WERI-Rb-1 (cell line): ENCODE measurements at regions not wholly inside any gene's neighbourhood (a gene's known extent, or its start where the extent isn't known, plus 50 kb on each side); places are given as distances from the start of the nearest gene placed in this dataset.
A peak's percentile ranks its signal among the peaks of the same experiment; 100 is the strongest.

Source experiments
- DNase-seq: peaks from one replicate; pipeline ENCODE4 v3.0.0-alpha.2; 2020
- H3K27ac ChIP-seq: fragments of 250-450 bp; sonication (Bioruptor Pico); 2 replicates; pipeline ENCODE4 v1.5.1; 2020; ENCODE audit warnings: mild to moderate bottlenecking, moderate library complexity
- H3K27me3 ChIP-seq: fragments of 250-450 bp; sonication (Bioruptor Pico); 2 replicates; pipeline ENCODE4 v1.5.1; 2021; ENCODE audit warnings: mild to moderate bottlenecking, low read depth, moderate library complexity; ENCODE audit not compliant: insufficient read depth, severe bottlenecking
- H3K36me3 ChIP-seq: fragments of 250-450 bp; sonication (Bioruptor Pico); 2 replicates; pipeline ENCODE4 v1.5.1; 2020; ENCODE audit warnings: mild to moderate bottlenecking, moderate library complexity
- H3K4me3 ChIP-seq: 2 replicates; pipeline ENCODE4 v1.5.1; 2011; ENCODE audit warnings: low read depth, mild to moderate bottlenecking, control low read depth, low read length
- H3K9me3 ChIP-seq: fragments of 250-450 bp; sonication (Bioruptor Pico); 2 replicates; pipeline ENCODE4 v1.5.1; 2021; ENCODE audit warnings: mild to moderate bottlenecking, moderate library complexity; ENCODE audit not compliant: severe bottlenecking
- TF ChIP-seq, protein P1 (sequence below): IDR thresholded peaks from 2 replicates; pipeline ENCODE4 v1.5.1; 2011; ENCODE audit warnings: low read depth, mild to moderate bottlenecking, control low read depth, inconsistent platforms, low read length

GRCh38 chr1:93013145-93014065, 52.1 kb upstream of the DIPK1A start:
- no peak overlapping the region for H3K4me3 ChIP-seq
- H3K27ac ChIP-seq: no peak overlapping the region
- no peaks in the 10 kb centered on the region for H3K27me3 ChIP-seq
- H3K9me3 ChIP-seq: no peaks in the 10 kb centered on the region
- no peaks in the 10 kb centered on the region for H3K36me3 ChIP-seq
- TF ChIP-seq, protein P1, sequence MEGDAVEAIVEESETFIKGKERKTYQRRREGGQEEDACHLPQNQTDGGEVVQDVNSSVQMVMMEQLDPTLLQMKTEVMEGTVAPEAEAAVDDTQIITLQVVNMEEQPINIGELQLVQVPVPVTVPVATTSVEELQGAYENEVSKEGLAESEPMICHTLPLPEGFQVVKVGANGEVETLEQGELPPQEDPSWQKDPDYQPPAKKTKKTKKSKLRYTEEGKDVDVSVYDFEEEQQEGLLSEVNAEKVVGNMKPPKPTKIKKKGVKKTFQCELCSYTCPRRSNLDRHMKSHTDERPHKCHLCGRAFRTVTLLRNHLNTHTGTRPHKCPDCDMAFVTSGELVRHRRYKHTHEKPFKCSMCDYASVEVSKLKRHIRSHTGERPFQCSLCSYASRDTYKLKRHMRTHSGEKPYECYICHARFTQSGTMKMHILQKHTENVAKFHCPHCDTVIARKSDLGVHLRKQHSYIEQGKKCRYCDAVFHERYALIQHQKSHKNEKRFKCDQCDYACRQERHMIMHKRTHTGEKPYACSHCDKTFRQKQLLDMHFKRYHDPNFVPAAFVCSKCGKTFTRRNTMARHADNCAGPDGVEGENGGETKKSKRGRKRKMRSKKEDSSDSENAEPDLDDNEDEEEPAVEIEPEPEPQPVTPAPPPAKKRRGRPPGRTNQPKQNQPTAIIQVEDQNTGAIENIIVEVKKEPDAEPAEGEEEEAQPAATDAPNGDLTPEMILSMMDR: no peak
- DNase-seq: no peak

GRCh38 chr1:93014168-93014567, 52.9 kb upstream of the DIPK1A start:
- no peaks in the 10 kb centered on the region for H3K9me3 ChIP-seq
- no peak overlapping the region for H3K4me3 ChIP-seq
- no peaks in the 10 kb centered on the region for H3K36me3 ChIP-seq
- no peak overlapping the region for H3K27ac ChIP-seq
- TF ChIP-seq, protein P1: no peak
- no peak for DNase-seq
- no peaks in the 10 kb centered on the region for H3K27me3 ChIP-seq

DNA sequence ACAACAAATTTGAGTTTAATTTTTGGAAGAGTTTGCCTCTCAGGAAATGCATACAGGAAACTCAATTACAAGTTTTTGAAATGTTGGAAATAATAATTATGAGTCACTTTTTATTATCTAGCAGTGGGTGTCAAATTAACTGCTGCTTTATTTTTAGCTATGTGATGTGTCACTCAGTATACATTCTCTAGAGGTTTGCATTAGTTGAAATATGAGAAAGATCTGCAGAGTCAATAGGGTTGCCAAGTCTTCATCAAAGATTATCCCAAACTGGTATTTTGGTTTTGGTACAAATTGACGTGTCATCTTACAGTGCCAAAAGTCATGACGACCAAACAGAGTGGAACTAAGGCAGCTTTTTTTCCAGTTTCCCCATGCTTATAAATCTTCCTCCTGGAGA, 54.3 kb upstream of the DIPK1A start:
- DNase-seq: no peak
- H3K27ac ChIP-seq: no peak overlapping the region

DNA sequence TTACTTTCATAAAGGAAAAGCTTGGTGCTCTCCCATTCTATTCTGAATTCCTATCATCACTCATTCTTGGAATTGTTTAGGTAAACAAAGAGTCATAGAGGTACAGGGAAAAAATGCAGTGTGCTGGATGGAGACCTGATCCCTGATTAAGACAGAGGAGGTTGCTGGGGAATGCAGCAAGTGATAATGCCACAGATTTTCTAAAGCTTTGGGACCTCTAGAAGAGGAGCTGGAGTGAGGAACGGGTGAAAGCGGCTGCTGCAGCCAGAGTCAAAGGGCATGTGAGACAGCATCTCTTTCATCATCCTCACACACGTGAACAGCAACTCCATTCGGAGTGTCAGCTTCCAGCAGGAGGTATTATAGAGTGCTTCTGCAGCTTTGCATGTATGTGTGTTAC, 54.9 kb upstream of the DIPK1A start:
- Histone ChIP-seq H3K4me3 (no peak overlapping the region), H3K27ac (no peak overlapping the region)
- TF ChIP-seq, protein P1: no peak

More for the DNA sequence above, 54.3 kb upstream of the DIPK1A start:
- Histone ChIP-seq H3K4me3 (no peak overlapping the region), H3K27me3 (no peaks in the 10 kb centered on the region), H3K36me3 (no peaks in the 10 kb centered on the region), H3K9me3 (no peaks in the 10 kb centered on the region)
- TF ChIP-seq, protein P1: no peak

GRCh38 chr1:93021539-93022134, 57.4 kb upstream of the MTF2 start:
- H3K4me3 ChIP-seq: no peak overlapping the region
- H3K9me3 ChIP-seq: no peaks in the 10 kb centered on the region
- DNase-seq: no peak
- no peak overlapping the region for H3K27ac ChIP-seq
- no peaks in the 10 kb centered on the region for H3K27me3 ChIP-seq
- H3K36me3 ChIP-seq: no peaks in the 10 kb centered on the region
- TF ChIP-seq, protein P1: peak; percentile 54

More for the DNA sequence above, 54.9 kb upstream of the DIPK1A start:
- no peaks in the 10 kb centered on the region for H3K27me3 ChIP-seq
- no peaks in the 10 kb centered on the region for H3K36me3 ChIP-seq
- H3K9me3 ChIP-seq: no peaks in the 10 kb centered on the region
- DNase-seq: no peak
